ENCODE measurements at regions not wholly inside any gene's neighbourhood (a gene's known extent, or its start where the extent isn't known, plus 50 kb on each side); places are given as distances from the start of the nearest gene placed in this dataset.

DNA sequence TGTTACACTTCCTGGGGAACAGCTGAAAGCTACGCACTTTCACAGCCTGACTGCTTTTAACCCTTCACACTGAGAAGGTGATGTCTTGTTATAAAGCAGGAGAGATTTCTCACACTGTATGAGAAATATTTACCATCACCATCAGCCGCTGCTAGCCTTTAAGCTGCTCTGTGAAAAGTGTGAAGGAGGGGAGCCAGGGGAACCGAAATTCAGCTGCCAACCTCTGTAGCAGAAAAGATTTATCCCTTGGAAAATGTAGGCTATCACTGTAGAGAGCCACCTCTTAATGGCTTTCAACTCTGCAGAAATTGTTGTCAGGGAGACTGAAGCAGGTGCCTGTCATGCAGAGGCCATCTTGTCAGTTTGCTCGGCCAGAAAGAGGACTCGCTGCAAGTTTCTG is 145.3 kb downstream of the SP3 start:
- DNase-seq = no peak
- Histone ChIP-seq H2BK15ac (ENCODE audit: low read depth, low read length) (no peak overlapping the region), H2BK5ac (ENCODE audit: insufficient read length, low read length) (no peak overlapping the region), H3K27me3 (ENCODE audit: insufficient read depth, low read length) (no peaks in the 10 kb centered on the region), H3K79me1 (ENCODE audit: insufficient read depth, low read depth, low read length, poor library complexity, severe bottlenecking) (no peaks in the 10 kb centered on the region), H2AK5ac (ENCODE audit: insufficient read length, low read length) (no peak overlapping the region), H3K4me1 (ENCODE audit: insufficient read depth, low read length) (no peaks in the 10 kb centered on the region; the same call in 1 of the 2 replicates), H2BK20ac (ENCODE audit: low read depth, low read length, poor library complexity, severe bottlenecking) (no peak overlapping the region), H3K4ac (ENCODE audit: low read depth, low read length) (no peak overlapping the region), H2BK12ac (ENCODE audit: insufficient read length, low read depth, low read length) (no peak overlapping the region), H3K14ac (ENCODE audit: insufficient read depth, low read length) (no peak overlapping the region), H3K56ac (ENCODE audit: insufficient read length, low read depth, low read length) (peak overlapping the region; percentile 48), H4K91ac (ENCODE audit: insufficient read length, low read depth, low read length) (no peak overlapping the region), H3K23me2 (ENCODE audit: insufficient read length, low read depth, low read length, poor library complexity, severe bottlenecking) (no peaks in the 10 kb centered on the region), H4K8ac (replicated peaks; ENCODE audit: insufficient read length, low read depth, low read length) (no peak overlapping the region), H3K4me2 (ENCODE audit: insufficient read depth, insufficient read length, low read length) (no peak overlapping the region), H3K9me3 (ENCODE audit: control insufficient read depth, low read depth, low read length) (no peaks in the 10 kb centered on the region), H3T11ph (ENCODE audit: low read length) (no peak overlapping the region), H3K23ac (ENCODE audit: insufficient read length, low read depth, low read length) (no peak overlapping the region), H2AFZ (ENCODE audit: low read length) (no peak overlapping the region), H4K20me1 (ENCODE audit: control insufficient read depth, insufficient read depth, insufficient read length) (no peaks in the 10 kb centered on the region), H3K9ac (ENCODE audit: extremely low read depth, insufficient read length, low read length) (no peak overlapping the region), H3K18ac (ENCODE audit: insufficient read length, low read depth, low read length) (no peak overlapping the region), H3K27ac (ENCODE audit: insufficient read length, low read depth, low read length) (no peak overlapping the region), H3K79me2 (ENCODE audit: insufficient read depth, low read length) (no peaks in the 10 kb centered on the region), H2BK120ac (ENCODE audit: low read depth, low read length, poor library complexity, severe bottlenecking) (no peak overlapping the region), H4K5ac (ENCODE audit: insufficient read length, low read depth, low read length) (no peak overlapping the region)
- Mint-ChIP-seq H3K36me3 (ENCODE audit: insufficient read depth in 1 of 3, low read depth in 3 of 3) (no peaks in the 10 kb centered on the region; a peak in 1 of 7 replicates), H3K27ac (no peak overlapping the region), H3K9me3 (peaks cover 0 to 2% of the 10 kb centered on the region in 2 experiments; a peak in 1 of 5 replicates), H3K4me3 (no peak overlapping the region), H3K27me3 (ENCODE audit: low read depth) (peaks cover 7% of the 10 kb centered on the region), H3K4me1 (no peaks in the 10 kb centered on the region; a peak in 1 of 4 replicates)
- TF ChIP-seq, protein P1, sequence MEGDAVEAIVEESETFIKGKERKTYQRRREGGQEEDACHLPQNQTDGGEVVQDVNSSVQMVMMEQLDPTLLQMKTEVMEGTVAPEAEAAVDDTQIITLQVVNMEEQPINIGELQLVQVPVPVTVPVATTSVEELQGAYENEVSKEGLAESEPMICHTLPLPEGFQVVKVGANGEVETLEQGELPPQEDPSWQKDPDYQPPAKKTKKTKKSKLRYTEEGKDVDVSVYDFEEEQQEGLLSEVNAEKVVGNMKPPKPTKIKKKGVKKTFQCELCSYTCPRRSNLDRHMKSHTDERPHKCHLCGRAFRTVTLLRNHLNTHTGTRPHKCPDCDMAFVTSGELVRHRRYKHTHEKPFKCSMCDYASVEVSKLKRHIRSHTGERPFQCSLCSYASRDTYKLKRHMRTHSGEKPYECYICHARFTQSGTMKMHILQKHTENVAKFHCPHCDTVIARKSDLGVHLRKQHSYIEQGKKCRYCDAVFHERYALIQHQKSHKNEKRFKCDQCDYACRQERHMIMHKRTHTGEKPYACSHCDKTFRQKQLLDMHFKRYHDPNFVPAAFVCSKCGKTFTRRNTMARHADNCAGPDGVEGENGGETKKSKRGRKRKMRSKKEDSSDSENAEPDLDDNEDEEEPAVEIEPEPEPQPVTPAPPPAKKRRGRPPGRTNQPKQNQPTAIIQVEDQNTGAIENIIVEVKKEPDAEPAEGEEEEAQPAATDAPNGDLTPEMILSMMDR (conservative IDR thresholded peaks at IDR 0.05) = no peak
- no CpG with 5 or more reads among the region's 5 CpGs for WGBS (ENCODE audit: extremely low coverage, insufficient read length, low lambda C conversion rate)
